ENCODE measurements at regions not wholly inside any gene's neighbourhood (a gene's known extent, or its start where the extent isn't known, plus 50 kb on each side); places are given as distances from the start of the nearest gene placed in this dataset.
A peak's percentile ranks its signal among the peaks of the same experiment; 100 is the strongest.
"Not testable (repeated sequence)": the region's sequence is repeated elsewhere in the genome, so short reads cannot be mapped to it uniquely, and the experiment has no call there.

DNA sequence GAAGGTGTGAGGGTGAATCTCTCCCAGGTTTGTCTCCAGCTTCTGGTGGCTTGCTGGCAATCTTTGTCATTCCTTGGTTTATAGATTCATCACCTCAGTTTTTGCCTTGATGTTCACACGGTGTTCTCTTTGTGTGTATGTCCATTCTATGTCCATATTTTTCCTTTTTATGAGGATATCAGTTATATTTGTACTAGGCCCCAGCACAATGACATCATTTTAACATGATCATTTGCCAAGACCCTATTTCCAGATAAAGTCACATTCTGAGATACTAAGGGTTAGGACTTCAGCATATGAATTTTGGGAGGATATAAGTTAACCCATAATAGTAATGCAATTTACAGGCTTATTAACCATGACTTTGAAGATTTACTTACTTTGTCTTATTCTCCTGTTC is 649.0 kb downstream of the CPS1 start:
- DNase-seq (ENCODE audit: low read depth): no peak

DNA sequence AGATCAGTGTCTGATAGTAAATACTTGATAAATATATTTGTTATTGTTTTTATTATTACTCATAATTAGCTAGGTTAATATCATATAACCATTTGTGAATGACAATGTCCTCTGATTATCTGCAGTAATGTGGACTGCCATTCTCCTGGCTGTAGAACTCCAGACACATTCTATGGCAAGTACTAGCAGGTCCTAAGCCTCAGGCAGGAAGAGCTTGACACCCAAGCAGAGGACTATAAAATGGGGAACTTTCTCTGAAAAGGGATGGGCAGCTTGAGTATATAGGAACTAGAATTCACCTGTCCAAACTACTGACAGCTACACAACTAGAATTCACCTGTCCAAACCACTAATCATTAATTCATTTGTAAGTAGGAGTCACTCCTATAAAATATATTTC is 649.4 kb downstream of the CPS1 start:
- H3K4me3 ChIP-seq (ENCODE audit: low read depth, low read length): no peak overlapping the region
- no peak for DNase-seq (ENCODE audit: low read depth)
- TF ChIP-seq, protein P1, sequence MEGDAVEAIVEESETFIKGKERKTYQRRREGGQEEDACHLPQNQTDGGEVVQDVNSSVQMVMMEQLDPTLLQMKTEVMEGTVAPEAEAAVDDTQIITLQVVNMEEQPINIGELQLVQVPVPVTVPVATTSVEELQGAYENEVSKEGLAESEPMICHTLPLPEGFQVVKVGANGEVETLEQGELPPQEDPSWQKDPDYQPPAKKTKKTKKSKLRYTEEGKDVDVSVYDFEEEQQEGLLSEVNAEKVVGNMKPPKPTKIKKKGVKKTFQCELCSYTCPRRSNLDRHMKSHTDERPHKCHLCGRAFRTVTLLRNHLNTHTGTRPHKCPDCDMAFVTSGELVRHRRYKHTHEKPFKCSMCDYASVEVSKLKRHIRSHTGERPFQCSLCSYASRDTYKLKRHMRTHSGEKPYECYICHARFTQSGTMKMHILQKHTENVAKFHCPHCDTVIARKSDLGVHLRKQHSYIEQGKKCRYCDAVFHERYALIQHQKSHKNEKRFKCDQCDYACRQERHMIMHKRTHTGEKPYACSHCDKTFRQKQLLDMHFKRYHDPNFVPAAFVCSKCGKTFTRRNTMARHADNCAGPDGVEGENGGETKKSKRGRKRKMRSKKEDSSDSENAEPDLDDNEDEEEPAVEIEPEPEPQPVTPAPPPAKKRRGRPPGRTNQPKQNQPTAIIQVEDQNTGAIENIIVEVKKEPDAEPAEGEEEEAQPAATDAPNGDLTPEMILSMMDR (IDR thresholded peaks at IDR 0.05; ENCODE audit: insufficient read depth, low read length): no peak

More for the DNA sequence above, 649.0 kb downstream of the CPS1 start:
- TF ChIP-seq, protein P1 (IDR thresholded peaks at IDR 0.05; ENCODE audit: insufficient read depth, low read length): no peak
- no peak overlapping the region for H3K4me3 ChIP-seq (ENCODE audit: low read depth, low read length)

- DNase-seq (ENCODE audit: low read depth): peak; percentile 14
- TF ChIP-seq, protein P1 (IDR thresholded peaks at IDR 0.05; ENCODE audit: insufficient read depth, low read length): peak; percentile 18
- no peak overlapping the region for H3K4me3 ChIP-seq (ENCODE audit: low read depth, low read length)
Measured at GRCh38 chr2:211216221-211216620, 659.8 kb downstream of the CPS1 start.

DNA sequence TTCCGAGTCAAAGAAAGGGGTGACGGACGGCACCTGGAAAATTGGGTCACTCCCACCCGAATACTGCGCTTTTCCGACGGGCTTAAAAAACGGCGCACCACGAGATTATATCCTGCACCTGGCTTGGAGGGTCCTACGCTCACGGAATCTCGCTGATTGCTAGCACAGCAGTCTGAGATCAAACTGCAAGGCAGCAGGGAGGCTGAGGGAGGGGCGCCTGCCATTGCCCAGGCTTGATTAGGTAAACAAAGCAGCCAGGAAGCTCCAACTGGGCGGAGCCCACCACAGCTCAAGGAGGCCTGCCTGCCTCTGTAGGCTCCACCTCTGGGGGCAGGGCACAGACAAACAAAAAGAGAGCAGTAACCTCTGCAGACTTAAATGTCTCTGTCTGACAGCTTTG is 663.1 kb downstream of the CPS1 start:
- H3K4me3 ChIP-seq (ENCODE audit: low read depth, low read length); DNase-seq (ENCODE audit: low read depth): not testable (repeated sequence)

GRCh38 chr2:211225784-211226183 is 669.4 kb downstream of the CPS1 start:
- H3K4me3 ChIP-seq (ENCODE audit: low read depth, low read length): no peak overlapping the region
- TF ChIP-seq, protein P1 (IDR thresholded peaks at IDR 0.05; ENCODE audit: insufficient read depth, low read length): no peak
- no peak for DNase-seq (ENCODE audit: low read depth)

- TF ChIP-seq, protein P1 (IDR thresholded peaks at IDR 0.05; ENCODE audit: insufficient read depth, low read length): no peak
- DNase-seq (ENCODE audit: low read depth): no peak
- no peak overlapping the region for H3K4me3 ChIP-seq (ENCODE audit: low read depth, low read length)
Measured at GRCh38 chr2:211228559-211228958, 672.2 kb downstream of the CPS1 start.

- H3K4me3 ChIP-seq (ENCODE audit: low read depth, low read length): no peak overlapping the region
- TF ChIP-seq, protein P1 (IDR thresholded peaks at IDR 0.05; ENCODE audit: insufficient read depth, low read length): no peak
- DNase-seq (ENCODE audit: low read depth): no peak
Measured at GRCh38 chr2:211237586-211238275, 681.3 kb downstream of the CPS1 start.
